ENCODE measurements at regions not wholly inside any gene's neighbourhood (a gene's known extent, or its start where the extent isn't known, plus 50 kb on each side); places are given as distances from the start of the nearest gene placed in this dataset.

- DNase-seq (ENCODE audit: low spot score) = no peak
- intact Hi-C loops (cut with DNase I) = no loop called here
Observed at GRCh38 chr4:54818481-54818880, 160.7 kb downstream of the KIT start.

GRCh38 chr4:54813674-54814073, 155.9 kb downstream of the KIT start:
- DNase-seq (ENCODE audit: low spot score) = no peak
- intact Hi-C loops (cut with DNase I) = no loop called here

- intact Hi-C loops (cut with DNase I) = no loop called here
- no peak for DNase-seq (ENCODE audit: low spot score)
Observed at GRCh38 chr4:54806351-54806750, 148.6 kb downstream of the KIT start.

GRCh38 chr4:54802336-54802735, 144.6 kb downstream of the KIT start:
- no peak for DNase-seq (ENCODE audit: low spot score)
- intact Hi-C loops (cut with DNase I) = no loop called here

GRCh38 chr4:54800831-54801530, 143.2 kb downstream of the KIT start:
- intact Hi-C loops (cut with DNase I) = no loop called here

GRCh38 chr4:54794579-54794978, 136.8 kb downstream of the KIT start:
- DNase-seq (ENCODE audit: low spot score) = no peak
- intact Hi-C loops (cut with DNase I) = no loop called here

More at GRCh38 chr4:54800831-54801530, 143.2 kb downstream of the KIT start:
- no peak for DNase-seq (ENCODE audit: low spot score)

- DNase-seq (ENCODE audit: low spot score) = no peak
- intact Hi-C loops (cut with DNase I) = no loop called here
Observed at GRCh38 chr4:54793856-54794422, 136.2 kb downstream of the KIT start.

All from posterior vena cava (tissue), 2 donors.